ENCODE measurements at regions not wholly inside any gene's neighbourhood (a gene's known extent, or its start where the extent isn't known, plus 50 kb on each side); places are given as distances from the start of the nearest gene placed in this dataset.
"Not testable (repeated sequence)": the region's sequence is repeated elsewhere in the genome, so short reads cannot be mapped to it uniquely, and the experiment has no call there.

- TF ChIP-seq, protein P1, sequence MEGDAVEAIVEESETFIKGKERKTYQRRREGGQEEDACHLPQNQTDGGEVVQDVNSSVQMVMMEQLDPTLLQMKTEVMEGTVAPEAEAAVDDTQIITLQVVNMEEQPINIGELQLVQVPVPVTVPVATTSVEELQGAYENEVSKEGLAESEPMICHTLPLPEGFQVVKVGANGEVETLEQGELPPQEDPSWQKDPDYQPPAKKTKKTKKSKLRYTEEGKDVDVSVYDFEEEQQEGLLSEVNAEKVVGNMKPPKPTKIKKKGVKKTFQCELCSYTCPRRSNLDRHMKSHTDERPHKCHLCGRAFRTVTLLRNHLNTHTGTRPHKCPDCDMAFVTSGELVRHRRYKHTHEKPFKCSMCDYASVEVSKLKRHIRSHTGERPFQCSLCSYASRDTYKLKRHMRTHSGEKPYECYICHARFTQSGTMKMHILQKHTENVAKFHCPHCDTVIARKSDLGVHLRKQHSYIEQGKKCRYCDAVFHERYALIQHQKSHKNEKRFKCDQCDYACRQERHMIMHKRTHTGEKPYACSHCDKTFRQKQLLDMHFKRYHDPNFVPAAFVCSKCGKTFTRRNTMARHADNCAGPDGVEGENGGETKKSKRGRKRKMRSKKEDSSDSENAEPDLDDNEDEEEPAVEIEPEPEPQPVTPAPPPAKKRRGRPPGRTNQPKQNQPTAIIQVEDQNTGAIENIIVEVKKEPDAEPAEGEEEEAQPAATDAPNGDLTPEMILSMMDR (IDR thresholded peaks at IDR 0.05), result not testable (repeated sequence)
- TF ChIP-seq POLR2A (IDR thresholded peaks at IDR 0.05), result not testable (repeated sequence)
These were observed 2664.1 kb upstream of the DEFB115 start for GRCh38 chr20:28593383-28593782.

Data from adrenal gland (tissue), 5 donors.